Nephron progenitor cell (in vitro differentiated cells): ENCODE measurements at regions not wholly inside any gene's neighbourhood (a gene's known extent, or its start where the extent isn't known, plus 50 kb on each side); places are given as distances from the start of the nearest gene placed in this dataset.

Experiments used
- DNase-seq: peaks from one replicate; pipeline ENCODE4 v3.0.0; 2021
- H3K27ac Mint-ChIP-seq: 2 replicates; pipeline ENCODE4 v1.8.0; 2021; ENCODE audit warnings: mild to moderate bottlenecking, moderate library complexity, mixed read lengths
- H3K27me3 Mint-ChIP-seq: 2 replicates; pipeline ENCODE4 v1.8.0; 2021; ENCODE audit warnings: mild to moderate bottlenecking, low read depth, mixed read lengths; ENCODE audit not compliant: poor library complexity
- H3K36me3 Mint-ChIP-seq: 2 replicates; pipeline ENCODE4 v1.8.0; 2021; ENCODE audit warnings: low read depth, mixed read lengths
- H3K4me1 Mint-ChIP-seq: 2 replicates; pipeline ENCODE4 v1.8.0; 2021; ENCODE audit warnings: mixed read lengths
- H3K4me3 Mint-ChIP-seq: 2 replicates; pipeline ENCODE4 v1.8.0; 2021; ENCODE audit warnings: mild to moderate bottlenecking, moderate library complexity, mixed read lengths
- H3K9me3 Mint-ChIP-seq: 2 replicates; pipeline ENCODE4 v1.8.0; 2021; ENCODE audit warnings: mild to moderate bottlenecking, moderate library complexity, mixed read lengths
- CTCF ChIP-seq: fragments of 200-600 bp; sonication (generic); IDR thresholded peaks from 2 replicates; pipeline ENCODE4 v1.5.0; 2021; ENCODE audit warnings: antibody characterized with exemption

GRCh38 chr4:180923486-180923885 is 1319.7 kb upstream of the TENM3 start:
- no peak overlapping the region for H3K27ac Mint-ChIP-seq
- no peak for DNase-seq
- H3K4me3 Mint-ChIP-seq: no peak overlapping the region
- H3K27me3 Mint-ChIP-seq: no peaks in the 10 kb centered on the region
- peaks cover 11% of the 10 kb centered on the region for H3K4me1 Mint-ChIP-seq
- peaks cover 5% of the 10 kb centered on the region for H3K36me3 Mint-ChIP-seq
- TF ChIP-seq CTCF: no peak
- peaks cover 8% of the 10 kb centered on the region for H3K9me3 Mint-ChIP-seq

- no peak for DNase-seq
- TF ChIP-seq CTCF: no peak
- H3K9me3 Mint-ChIP-seq: peaks cover 4% of the 10 kb centered on the region
- no peak overlapping the region for H3K4me3 Mint-ChIP-seq
- H3K27me3 Mint-ChIP-seq: no peaks in the 10 kb centered on the region
- no peak overlapping the region for H3K27ac Mint-ChIP-seq
- H3K4me1 Mint-ChIP-seq: peaks cover 11% of the 10 kb centered on the region
- peaks cover 4% of the 10 kb centered on the region for H3K36me3 Mint-ChIP-seq
These were observed 1317.4 kb upstream of the TENM3 start for GRCh38 chr4:180925805-180926204.

- H3K4me1 Mint-ChIP-seq: peaks cover 11% of the 10 kb centered on the region
- H3K4me3 Mint-ChIP-seq: no peak overlapping the region
- no peak for TF ChIP-seq CTCF
- no peaks in the 10 kb centered on the region for H3K27me3 Mint-ChIP-seq
- DNase-seq: no peak
- H3K9me3 Mint-ChIP-seq: no peaks in the 10 kb centered on the region
- no peaks in the 10 kb centered on the region for H3K36me3 Mint-ChIP-seq
- no peak overlapping the region for H3K27ac Mint-ChIP-seq
These were observed 1316.9 kb upstream of the TENM3 start for GRCh38 chr4:180926277-180926676.

GRCh38 chr4:180932370-180933001 is 1310.7 kb upstream of the TENM3 start:
- Mint-ChIP-seq H3K4me3 (no peak overlapping the region), H3K9me3 (no peaks in the 10 kb centered on the region), H3K27me3 (no peaks in the 10 kb centered on the region), H3K27ac (peak overlapping the region; percentile 14), H3K36me3 (no peaks in the 10 kb centered on the region), H3K4me1 (peaks cover 17% of the 10 kb centered on the region)
- no peak for DNase-seq
- no peak for TF ChIP-seq CTCF

GRCh38 chr4:180937083-180937482 is 1306.1 kb upstream of the TENM3 start:
- Mint-ChIP-seq H3K4me1 (peaks cover 19% of the 10 kb centered on the region), H3K9me3 (no peaks in the 10 kb centered on the region), H3K27ac (no peak overlapping the region), H3K27me3 (no peaks in the 10 kb centered on the region), H3K36me3 (no peaks in the 10 kb centered on the region), H3K4me3 (no peak overlapping the region)
- DNase-seq: no peak
- TF ChIP-seq CTCF: no peak

- TF ChIP-seq CTCF: no peak
- H3K4me1 Mint-ChIP-seq: peaks cover 11% of the 10 kb centered on the region
- peaks cover 3% of the 10 kb centered on the region for H3K9me3 Mint-ChIP-seq
- H3K27me3 Mint-ChIP-seq: no peaks in the 10 kb centered on the region
- no peak overlapping the region for H3K27ac Mint-ChIP-seq
- no peak overlapping the region for H3K4me3 Mint-ChIP-seq
- no peaks in the 10 kb centered on the region for H3K36me3 Mint-ChIP-seq
- DNase-seq: no peak
These were observed 1302.5 kb upstream of the TENM3 start for GRCh38 chr4:180940680-180941079.
